OCI-LY1 (cell line): ENCODE measurements at regions not wholly inside any gene's neighbourhood (a gene's known extent, or its start where the extent isn't known, plus 50 kb on each side); places are given as distances from the start of the nearest gene placed in this dataset.

Experiments
- H2AFZ ChIP-seq: fragments of 200-600 bp; sonication (generic), shearing (Covaris generic); 2 replicates; pipeline ENCODE4 v1.6.0; 2014; ENCODE audit warnings: antibody characterized with exemption, mild to moderate bottlenecking, low read length
- H3F3A ChIP-seq: fragments of 200-600 bp; sonication (generic), shearing (Covaris generic); 2 replicates; pipeline ENCODE4 v1.6.0; 2014; ENCODE audit warnings: mild to moderate bottlenecking, antibody characterized with exemption, low read length, moderate library complexity; ENCODE audit not compliant: insufficient read depth
- H3K27ac ChIP-seq: fragments of 200-600 bp; sonication (generic); 2 replicates; pipeline ENCODE4 v1.5.1; 2014; ENCODE audit warnings: low read length, mixed run types, mild to moderate bottlenecking, low read depth; ENCODE audit not compliant: poor library complexity, severe bottlenecking
- H3K27me3 ChIP-seq: fragments of 200-600 bp; sonication (generic); 2 replicates; pipeline ENCODE4 v1.6.0; 2014; ENCODE audit warnings: antibody characterized with exemption, mild to moderate bottlenecking, low read length, moderate library complexity; ENCODE audit not compliant: insufficient read depth
- H3K36me3 ChIP-seq: fragments of 200-600 bp; sonication (generic); 2 replicates; pipeline ENCODE4 v1.6.1; 2014; ENCODE audit warnings: mild to moderate bottlenecking, antibody characterized with exemption, low read length, moderate library complexity, mixed read lengths; ENCODE audit not compliant: insufficient read depth
- H3K4me1 ChIP-seq: fragments of 200-600 bp; sonication (generic); 2 replicates; pipeline ENCODE4 v1.5.1; 2014; ENCODE audit warnings: mild to moderate bottlenecking, low read length, moderate library complexity; ENCODE audit not compliant: insufficient read depth, severe bottlenecking
- H3K4me2 ChIP-seq: fragments of 200-600 bp; sonication (generic), shearing (Covaris generic); 2 replicates; pipeline ENCODE4 v1.6.1; 2014; ENCODE audit warnings: low read length
- H3K4me3 ChIP-seq: fragments of 200-600 bp; sonication (generic); 2 replicates; pipeline ENCODE4 v1.5.1; 2014; ENCODE audit warnings: low read length, low read depth, mild to moderate bottlenecking, mixed read lengths; ENCODE audit not compliant: poor library complexity, severe bottlenecking
- H3K79me2 ChIP-seq: fragments of 200-600 bp; shearing (Covaris generic); 2 replicates; pipeline ENCODE4 v1.6.1; 2016; ENCODE audit warnings: mixed run types, low read length, mixed read lengths; ENCODE audit not compliant: insufficient read depth
- H3K9ac ChIP-seq: fragments of 200-600 bp; sonication (generic), shearing (Covaris generic); 2 replicates; pipeline ENCODE4 v1.6.1; 2014; ENCODE audit warnings: mild to moderate bottlenecking, low read length, mixed read lengths
- H3K9me2 ChIP-seq: fragments of 200-600 bp; sonication (generic), shearing (Covaris generic); 2 replicates; pipeline ENCODE4 v1.6.1; 2014; ENCODE audit warnings: low read depth, mild to moderate bottlenecking, low read length, mixed read lengths
- H3K9me3 ChIP-seq: fragments of 200-600 bp; shearing (Covaris generic); 2 replicates; pipeline ENCODE4 v1.6.1; 2014; ENCODE audit warnings: low read length, mixed read lengths
- H4K20me1 ChIP-seq: fragments of 200-600 bp; sonication (generic), shearing (Covaris generic); 2 replicates; pipeline ENCODE4 v1.6.0; 2016; ENCODE audit warnings: mild to moderate bottlenecking, low read length; ENCODE audit not compliant: insufficient read depth
- EZH2 ChIP-seq: fragments of 200-600 bp; sonication (generic), shearing (Covaris generic); IDR thresholded peaks from 2 replicates; pipeline ENCODE4 v1.8.0; 2017; ENCODE audit warnings: borderline replicate concordance, mixed run types, mild to moderate bottlenecking, antibody characterized with exemption, low read length, moderate library complexity, mixed read lengths
- TF ChIP-seq, protein P1 (sequence below): fragments of 200-600 bp; sonication (generic), shearing (Covaris generic); IDR thresholded peaks from 2 replicates; pipeline ENCODE4 v1.5.1; 2017; ENCODE audit warnings: mild to moderate bottlenecking, antibody characterized with exemption, low read length, moderate library complexity, mixed read lengths

DNA sequence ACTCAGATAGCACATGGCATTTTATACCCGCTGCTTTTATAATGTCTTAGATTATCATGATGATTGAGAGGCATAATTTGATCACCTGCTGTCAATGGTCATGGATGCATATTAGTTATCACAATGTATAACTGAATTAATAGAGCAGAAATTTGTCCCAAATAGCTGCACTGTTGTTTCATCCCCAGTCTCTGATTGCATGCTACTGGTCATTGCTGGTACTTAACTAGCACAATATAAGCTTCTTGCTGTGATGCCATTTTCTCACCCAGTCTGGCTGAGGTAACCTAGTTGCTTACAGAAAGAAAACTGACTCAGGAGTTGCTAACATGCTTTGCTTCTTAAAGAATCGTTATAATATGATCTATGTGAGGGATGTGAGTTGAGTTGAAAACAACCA, 76.8 kb upstream of the PLEKHA5 start:
- no peak overlapping the region for H2AFZ ChIP-seq
- H3K4me3 ChIP-seq = no peak overlapping the region
- no peaks in the 10 kb centered on the region for H3K9me2 ChIP-seq
- no peaks in the 10 kb centered on the region for H3K9me3 ChIP-seq
- H3K4me2 ChIP-seq = no peak overlapping the region
- H3K4me1 ChIP-seq = no peaks in the 10 kb centered on the region
- no peaks in the 10 kb centered on the region for H3K27me3 ChIP-seq
- no peaks in the 10 kb centered on the region for H4K20me1 ChIP-seq
- no peaks in the 10 kb centered on the region for H3K36me3 ChIP-seq
- TF ChIP-seq, protein P1, sequence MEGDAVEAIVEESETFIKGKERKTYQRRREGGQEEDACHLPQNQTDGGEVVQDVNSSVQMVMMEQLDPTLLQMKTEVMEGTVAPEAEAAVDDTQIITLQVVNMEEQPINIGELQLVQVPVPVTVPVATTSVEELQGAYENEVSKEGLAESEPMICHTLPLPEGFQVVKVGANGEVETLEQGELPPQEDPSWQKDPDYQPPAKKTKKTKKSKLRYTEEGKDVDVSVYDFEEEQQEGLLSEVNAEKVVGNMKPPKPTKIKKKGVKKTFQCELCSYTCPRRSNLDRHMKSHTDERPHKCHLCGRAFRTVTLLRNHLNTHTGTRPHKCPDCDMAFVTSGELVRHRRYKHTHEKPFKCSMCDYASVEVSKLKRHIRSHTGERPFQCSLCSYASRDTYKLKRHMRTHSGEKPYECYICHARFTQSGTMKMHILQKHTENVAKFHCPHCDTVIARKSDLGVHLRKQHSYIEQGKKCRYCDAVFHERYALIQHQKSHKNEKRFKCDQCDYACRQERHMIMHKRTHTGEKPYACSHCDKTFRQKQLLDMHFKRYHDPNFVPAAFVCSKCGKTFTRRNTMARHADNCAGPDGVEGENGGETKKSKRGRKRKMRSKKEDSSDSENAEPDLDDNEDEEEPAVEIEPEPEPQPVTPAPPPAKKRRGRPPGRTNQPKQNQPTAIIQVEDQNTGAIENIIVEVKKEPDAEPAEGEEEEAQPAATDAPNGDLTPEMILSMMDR = no peak
- no peak for TF ChIP-seq EZH2
- H3K27ac ChIP-seq = no peak overlapping the region
- no peak overlapping the region for H3K9ac ChIP-seq
- H3K79me2 ChIP-seq = no peaks in the 10 kb centered on the region
- H3F3A ChIP-seq = no peaks in the 10 kb centered on the region

DNA sequence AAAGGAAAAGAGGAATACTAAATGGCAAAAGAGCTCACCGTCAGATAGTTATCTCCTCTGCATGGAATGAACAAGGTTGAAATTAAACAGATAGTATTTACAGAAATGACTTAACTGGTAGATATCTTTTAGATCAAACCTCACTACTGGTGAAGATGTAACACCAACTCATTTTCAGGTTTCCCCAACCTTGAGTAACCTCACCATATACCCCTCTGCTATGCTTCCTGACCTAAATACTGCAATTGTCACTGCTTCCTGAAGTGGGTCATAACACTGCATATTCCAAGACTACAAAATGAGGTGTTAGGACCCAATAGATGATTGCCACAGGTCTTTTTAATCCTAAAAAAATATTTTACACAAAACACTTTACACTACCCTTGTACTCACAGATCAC, 76.3 kb upstream of the PLEKHA5 start:
- no peak overlapping the region for H2AFZ ChIP-seq
- H3K27me3 ChIP-seq = no peaks in the 10 kb centered on the region
- no peaks in the 10 kb centered on the region for H3K9me2 ChIP-seq
- no peaks in the 10 kb centered on the region for H3K36me3 ChIP-seq
- no peak overlapping the region for H3K9ac ChIP-seq
- no peak overlapping the region for H3K4me3 ChIP-seq
- H4K20me1 ChIP-seq = no peaks in the 10 kb centered on the region
- no peak for TF ChIP-seq EZH2
- TF ChIP-seq, protein P1 = no peak
- no peaks in the 10 kb centered on the region for H3K79me2 ChIP-seq
- H3F3A ChIP-seq = no peaks in the 10 kb centered on the region
- no peak overlapping the region for H3K4me2 ChIP-seq
- H3K9me3 ChIP-seq = no peaks in the 10 kb centered on the region
- no peak overlapping the region for H3K27ac ChIP-seq
- no peaks in the 10 kb centered on the region for H3K4me1 ChIP-seq

DNA sequence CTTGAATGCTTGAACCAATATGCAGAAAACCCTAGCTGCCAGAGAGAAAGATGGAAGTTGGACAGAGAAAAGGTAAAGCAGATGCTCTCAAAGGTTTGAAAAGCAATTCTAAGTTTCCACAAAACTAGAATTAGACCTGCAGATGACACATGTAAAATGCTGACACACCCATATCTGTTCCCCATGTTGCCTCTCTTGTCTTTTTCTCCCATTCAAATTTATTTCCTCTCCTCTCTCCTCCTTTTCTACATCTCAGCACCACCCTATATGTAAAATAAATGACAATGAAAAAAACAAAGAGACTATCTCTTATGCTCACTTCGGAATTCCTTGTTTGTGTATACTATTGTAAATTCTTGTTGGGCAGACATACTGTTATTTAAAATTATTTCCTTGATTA, 75.5 kb upstream of the PLEKHA5 start:
- Histone ChIP-seq H3K9me3 (no peaks in the 10 kb centered on the region), H3K4me2 (no peak overlapping the region), H3K4me3 (no peak overlapping the region), H3K27me3 (no peaks in the 10 kb centered on the region), H3K79me2 (no peaks in the 10 kb centered on the region), H3K27ac (no peak overlapping the region), H4K20me1 (no peaks in the 10 kb centered on the region), H3K9me2 (no peaks in the 10 kb centered on the region), H3K4me1 (no peaks in the 10 kb centered on the region), H3K9ac (no peak overlapping the region), H2AFZ (no peak overlapping the region), H3F3A (no peaks in the 10 kb centered on the region), H3K36me3 (no peaks in the 10 kb centered on the region)
- TF ChIP-seq, protein P1 = no peak
- no peak for TF ChIP-seq EZH2
